OCI-LY7 (cell line): ENCODE measurements at regions not wholly inside any gene's neighbourhood (a gene's known extent, or its start where the extent isn't known, plus 50 kb on each side); places are given as distances from the start of the nearest gene placed in this dataset.

Experiments
- BruUV-seq: library from RNA; stranded (reverse); fragments of 400-500 nt; replicated peaks from 2 replicates; lab custom pipeline; 2021; lab: Mats Ljungman, UMichigan
- CTCF ChIA-PET: fragments of 300-600 bp; sonication (Branson Sonifier 250); formaldehyde crosslinking; loops from one replicate; lab custom pipeline; 2022; ENCODE audit warnings: antibody characterized with exemption; ENCODE audit not compliant: unreplicated experiment; lab: Charles Lee
- POLR2A ChIA-PET: fragments of 300-600 bp; sonication (Branson Sonifier 250); formaldehyde crosslinking; loops from one replicate; lab custom pipeline; 2022; ENCODE audit warnings: antibody characterized with exemption; lab: Charles Lee
- DNase-seq: peaks from one replicate; pipeline ENCODE4 v3.0.0-alpha.2; 2015; ENCODE audit warnings: low spot score
- H2AFZ ChIP-seq: fragments of 200-600 bp; sonication (generic), shearing (Covaris generic); 2 replicates; pipeline ENCODE4 v1.6.1; 2014; ENCODE audit warnings: mild to moderate bottlenecking, antibody characterized with exemption, low read length, moderate library complexity
- H3K27ac ChIP-seq: fragments of 200-600 bp; sonication (generic); 2 replicates; pipeline ENCODE4 v1.5.1; 2014; ENCODE audit warnings: mixed run types, low read depth, mild to moderate bottlenecking, moderate library complexity, low read length, inconsistent platforms; ENCODE audit not compliant: poor library complexity, severe bottlenecking
- H3K36me3 ChIP-seq: fragments of 200-600 bp; sonication (generic); 2 replicates; pipeline ENCODE4 v1.6.1; 2014; ENCODE audit warnings: mild to moderate bottlenecking, antibody characterized with exemption, low read length, moderate library complexity, mixed read lengths; ENCODE audit not compliant: insufficient read depth
- H3K4me1 ChIP-seq: fragments of 200-600 bp; sonication (generic); 2 replicates; pipeline ENCODE4 v1.5.1; 2014; ENCODE audit warnings: mild to moderate bottlenecking, low read length; ENCODE audit not compliant: insufficient read depth, poor library complexity, severe bottlenecking
- H3K4me2 ChIP-seq: fragments of 200-600 bp; sonication (generic); 2 replicates; pipeline ENCODE4 v1.6.1; 2014; ENCODE audit warnings: mild to moderate bottlenecking, low read length
- H3K4me3 ChIP-seq: fragments of 200-600 bp; sonication (generic); 2 replicates; pipeline ENCODE4 v1.5.1; 2014; ENCODE audit warnings: mild to moderate bottlenecking, low read depth, low read length; ENCODE audit not compliant: poor library complexity, severe bottlenecking
- H3K79me2 ChIP-seq: fragments of 200-600 bp; sonication (generic); 2 replicates; pipeline ENCODE4 v1.6.1; 2016; ENCODE audit warnings: low read depth, mild to moderate bottlenecking, low read length, moderate library complexity, mixed read lengths; ENCODE audit not compliant: insufficient read depth
- H3K9me2 ChIP-seq: fragments of 200-600 bp; sonication (generic); 2 replicates; pipeline ENCODE4 v1.6.1; 2016; ENCODE audit warnings: mild to moderate bottlenecking, low read length, mixed read lengths; ENCODE audit not compliant: insufficient read depth
- H3K9me3 ChIP-seq: fragments of 200-600 bp; sonication (generic); 2 replicates; pipeline ENCODE4 v1.6.1; 2014; ENCODE audit warnings: mild to moderate bottlenecking, mixed run types, low read length, mixed read lengths
- H4K20me1 ChIP-seq: fragments of 200-600 bp; sonication (generic); 2 replicates; pipeline ENCODE4 v1.6.1; 2014; ENCODE audit warnings: mild to moderate bottlenecking, antibody characterized with exemption, low read length, moderate library complexity, mixed read lengths; ENCODE audit not compliant: insufficient read depth
- CTCF ChIP-seq: fragments of 200-600 bp; sonication (generic); conservative IDR thresholded peaks from 2 replicates; pipeline ENCODE4 v1.5.1; 2014; ENCODE audit warnings: mild to moderate bottlenecking, antibody characterized with exemption, low read length, moderate library complexity, mixed read lengths
- EZH2phosphoT487 ChIP-seq: fragments of 200-600 bp; sonication (generic); IDR thresholded peaks from 2 replicates; pipeline ENCODE4 v1.6.1; 2018; ENCODE audit warnings: low read depth, borderline replicate concordance, mild to moderate bottlenecking, mixed run types, antibody characterized with exemption, low read length, moderate library complexity, mixed read lengths
- intact Hi-C: fragments of 100-400 bp; cut with micrococcal nuclease; formaldehyde crosslinking; loops from one replicate; pipeline ENCODE4 v1.10.0; 2022; ENCODE audit not compliant: unreplicated experiment

GRCh38 chr3:193767353-193768069 lies 174.5 kb downstream of the OPA1 start:
- TF ChIP-seq EZH2phosphoT487 (no peak), CTCF (no peak)
- Histone ChIP-seq H4K20me1 (no peaks in the 10 kb centered on the region), H3K4me3 (no peak overlapping the region), H3K4me2 (no peak overlapping the region), H2AFZ (no peak overlapping the region), H3K36me3 (no peaks in the 10 kb centered on the region), H3K9me2 (no peaks in the 10 kb centered on the region), H3K9me3 (no peaks in the 10 kb centered on the region), H3K4me1 (no peaks in the 10 kb centered on the region), H3K79me2 (no peaks in the 10 kb centered on the region), H3K27ac (no peak overlapping the region)
- ChIA-PET CTCF (interaction anchor here (0.9 kb wide), 1 partner anchor 13 kb away, joined by 3 read pairs; no protein-coding TSS in a partner anchor), POLR2A (interaction anchor here (0.8 to 1.6 kb wide), 2 partner anchors 10 to 12 kb away, joined by 3 to 4 read pairs; no protein-coding TSS in a partner anchor)
- no peak for DNase-seq
- BruUV-seq: no TSS peak
- intact Hi-C loops: no loop called here

GRCh38 chr3:193768070-193768394 lies 175.0 kb downstream of the OPA1 start:
- H3K36me3 ChIP-seq: no peaks in the 10 kb centered on the region
- CTCF ChIA-PET: interaction anchor here (0.9 kb wide), 1 partner anchor 13 kb away, joined by 3 read pairs; no protein-coding TSS in a partner anchor
- DNase-seq: no peak
- no peaks in the 10 kb centered on the region for H3K4me1 ChIP-seq
- H3K4me3 ChIP-seq: no peak overlapping the region
- no peaks in the 10 kb centered on the region for H4K20me1 ChIP-seq
- no TSS peak for BruUV-seq
- POLR2A ChIA-PET: interaction anchor here (0.6 to 1.6 kb wide), 3 partner anchors 11 to 350 kb away, joined by 3 to 4 read pairs (median 3); no protein-coding TSS in a partner anchor
- TF ChIP-seq EZH2phosphoT487 (no peak), CTCF (no peak)
- intact Hi-C loops: no loop called here
- no peaks in the 10 kb centered on the region for H3K9me2 ChIP-seq
- H2AFZ ChIP-seq: no peak overlapping the region
- no peak overlapping the region for H3K27ac ChIP-seq
- H3K79me2 ChIP-seq: no peaks in the 10 kb centered on the region
- H3K9me3 ChIP-seq: no peaks in the 10 kb centered on the region
- no peak overlapping the region for H3K4me2 ChIP-seq

DNA sequence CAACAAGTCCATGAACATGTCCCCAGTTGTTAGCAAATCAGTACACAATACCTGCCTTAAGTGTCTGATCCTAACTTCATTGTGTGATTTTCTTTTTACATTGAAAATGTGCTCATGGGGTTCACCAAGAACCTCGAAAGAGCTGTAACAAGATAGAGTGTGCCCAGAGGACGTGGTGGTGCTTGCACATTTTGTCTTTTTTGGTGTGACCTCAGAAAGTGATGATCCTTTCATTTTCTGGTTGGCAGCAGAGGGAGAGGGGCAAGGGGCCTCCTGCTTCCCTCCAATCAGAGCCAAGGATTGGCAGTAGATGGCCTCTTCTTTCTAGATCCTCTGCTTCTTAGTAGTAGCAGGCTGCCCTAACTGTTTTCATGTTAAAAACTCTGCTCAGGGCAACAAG lies 176.4 kb downstream of the OPA1 start:
- H3K9me2 ChIP-seq: no peaks in the 10 kb centered on the region
- no peak overlapping the region for H2AFZ ChIP-seq
- intact Hi-C loops: no loop called here
- H3K27ac ChIP-seq: no peak overlapping the region
- H3K4me1 ChIP-seq: no peaks in the 10 kb centered on the region
- H3K36me3 ChIP-seq: no peaks in the 10 kb centered on the region
- H3K9me3 ChIP-seq: no peaks in the 10 kb centered on the region
- H4K20me1 ChIP-seq: no peaks in the 10 kb centered on the region
- ChIA-PET CTCF (no interaction called here), POLR2A (no interaction called here)
- BruUV-seq: no TSS peak
- no peak for TF ChIP-seq CTCF
- no peak for TF ChIP-seq EZH2phosphoT487
- no peak for DNase-seq
- H3K79me2 ChIP-seq: no peaks in the 10 kb centered on the region
- H3K4me3 ChIP-seq: no peak overlapping the region
- no peak overlapping the region for H3K4me2 ChIP-seq
